Choroid plexus epithelial cell (primary cell): ENCODE measurements at regions not wholly inside any gene's neighbourhood (a gene's known extent, or its start where the extent isn't known, plus 50 kb on each side); places are given as distances from the start of the nearest gene placed in this dataset.

ENCODE experiments used
- DNase-seq: peaks from one replicate; pipeline ENCODE4 v3.0.0-alpha.2; 2010; ENCODE audit warnings: low read depth
- H3K4me3 ChIP-seq: 2 replicates; pipeline ENCODE4 v1.5.1; 2011; ENCODE audit warnings: low read depth, mild to moderate bottlenecking, control low read depth, low read length, moderate library complexity
- CTCF ChIP-seq: conservative IDR thresholded peaks from 2 replicates; pipeline ENCODE4 v1.5.1; 2011; ENCODE audit warnings: low read depth, mild to moderate bottlenecking, control low read depth, inconsistent platforms, low read length, moderate library complexity

- H3K4me3 ChIP-seq = no peak overlapping the region
- DNase-seq = no peak
- TF ChIP-seq CTCF = no peak
Observed at GRCh38 chr16:60491273-60491672, 1545.0 kb downstream of the CDH8 start.

- H3K4me3 ChIP-seq = no peak overlapping the region
- DNase-seq = no peak
- no peak for TF ChIP-seq CTCF
Observed at GRCh38 chr16:60485872-60486489, 1550.3 kb downstream of the CDH8 start.

GRCh38 chr16:60484901-60485300 lies 1551.3 kb downstream of the CDH8 start:
- no peak overlapping the region for H3K4me3 ChIP-seq
- DNase-seq = no peak
- no peak for TF ChIP-seq CTCF

- H3K4me3 ChIP-seq = no peak overlapping the region
- DNase-seq = no peak
- no peak for TF ChIP-seq CTCF
Observed at GRCh38 chr16:60481591-60481990, 1554.6 kb downstream of the CDH8 start.

GRCh38 chr16:60478810-60479209 lies 1557.4 kb downstream of the CDH8 start:
- no peak for TF ChIP-seq CTCF

DNA sequence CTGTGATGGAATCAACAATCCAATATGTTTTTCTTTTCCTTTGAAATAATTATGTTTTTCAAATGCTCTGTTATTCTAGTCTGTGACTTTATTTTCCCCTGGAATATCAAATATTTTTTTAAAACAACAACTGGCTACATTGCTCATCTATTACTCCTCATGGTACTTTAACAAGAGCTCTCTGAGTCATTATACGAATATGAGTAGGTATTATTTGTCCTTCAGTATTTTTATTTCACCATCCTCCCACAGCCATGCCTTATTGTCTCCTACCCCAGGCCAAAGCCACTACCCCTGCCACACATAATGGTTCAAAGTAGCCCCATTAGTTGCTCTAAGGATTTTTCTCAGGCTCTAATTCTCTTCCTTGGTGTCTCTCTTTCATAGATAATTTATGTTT lies 1572.3 kb downstream of the CDH8 start:
- TF ChIP-seq CTCF = no peak
- no peak for DNase-seq

More at GRCh38 chr16:60478810-60479209, 1557.4 kb downstream of the CDH8 start:
- H3K4me3 ChIP-seq = no peak overlapping the region
- DNase-seq = no peak

DNA sequence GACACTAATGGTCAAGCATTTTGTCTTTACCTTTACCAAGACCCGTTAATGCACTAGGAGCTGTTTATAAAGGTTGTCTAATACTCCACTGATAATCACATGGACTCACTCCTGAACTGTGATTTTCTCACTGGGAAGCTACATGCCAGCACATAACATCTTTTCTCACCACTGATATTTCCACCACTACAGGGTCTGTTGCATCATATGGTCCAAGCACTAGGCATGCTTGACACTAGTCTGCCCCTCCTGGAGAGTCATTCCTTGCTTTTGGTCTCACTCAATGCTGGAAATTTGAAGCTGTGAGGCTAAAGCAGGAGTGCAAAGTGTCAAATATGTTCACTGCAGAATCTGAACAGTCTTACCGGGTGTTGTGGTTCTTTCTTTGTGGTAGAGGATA lies 1576.8 kb downstream of the CDH8 start:
- no peak for DNase-seq
- TF ChIP-seq CTCF = no peak
- H3K4me3 ChIP-seq = no peak overlapping the region

More for the DNA sequence above, 1572.3 kb downstream of the CDH8 start:
- no peak overlapping the region for H3K4me3 ChIP-seq
